NCI-H2081 treated with DMSO at 0.1 percent for 48 hours (cell line): ENCODE measurements at regions not wholly inside any gene's neighbourhood (a gene's known extent, or its start where the extent isn't known, plus 50 kb on each side); places are given as distances from the start of the nearest gene placed in this dataset.
"Not testable (repeated sequence)": the region's sequence is repeated elsewhere in the genome, so short reads cannot be mapped to it uniquely, and the experiment has no call there.

Source experiments
- DNase-seq: peaks from one replicate; lab custom pipeline; 2025; lab: John Stamatoyannopoulos, UW

DNA sequence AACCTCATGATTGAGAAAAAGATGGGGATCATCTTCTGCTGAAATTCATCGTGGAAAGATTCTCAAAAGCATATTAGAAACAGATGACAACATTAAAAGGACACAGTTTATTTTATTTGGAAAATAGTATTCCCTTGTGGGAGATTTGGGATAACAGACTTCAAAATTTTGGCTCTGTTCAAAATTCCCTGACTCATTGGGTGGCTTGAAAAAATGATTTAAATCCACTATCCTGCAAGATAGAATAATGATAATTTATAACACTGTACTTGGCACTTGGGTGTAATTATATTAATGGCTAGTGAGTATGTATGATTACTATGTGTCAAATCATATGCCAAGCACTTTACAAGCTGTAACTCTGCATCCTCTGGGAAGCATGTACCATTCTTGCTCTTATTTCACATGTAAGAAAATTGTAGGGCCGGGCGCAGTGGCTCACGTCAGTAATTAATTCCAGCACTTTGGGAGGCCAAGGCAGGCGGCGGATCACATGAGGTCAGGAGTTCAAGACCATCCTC lies 128.8 kb downstream of the LMNTD1 start:
- no peak for DNase-seq

DNA sequence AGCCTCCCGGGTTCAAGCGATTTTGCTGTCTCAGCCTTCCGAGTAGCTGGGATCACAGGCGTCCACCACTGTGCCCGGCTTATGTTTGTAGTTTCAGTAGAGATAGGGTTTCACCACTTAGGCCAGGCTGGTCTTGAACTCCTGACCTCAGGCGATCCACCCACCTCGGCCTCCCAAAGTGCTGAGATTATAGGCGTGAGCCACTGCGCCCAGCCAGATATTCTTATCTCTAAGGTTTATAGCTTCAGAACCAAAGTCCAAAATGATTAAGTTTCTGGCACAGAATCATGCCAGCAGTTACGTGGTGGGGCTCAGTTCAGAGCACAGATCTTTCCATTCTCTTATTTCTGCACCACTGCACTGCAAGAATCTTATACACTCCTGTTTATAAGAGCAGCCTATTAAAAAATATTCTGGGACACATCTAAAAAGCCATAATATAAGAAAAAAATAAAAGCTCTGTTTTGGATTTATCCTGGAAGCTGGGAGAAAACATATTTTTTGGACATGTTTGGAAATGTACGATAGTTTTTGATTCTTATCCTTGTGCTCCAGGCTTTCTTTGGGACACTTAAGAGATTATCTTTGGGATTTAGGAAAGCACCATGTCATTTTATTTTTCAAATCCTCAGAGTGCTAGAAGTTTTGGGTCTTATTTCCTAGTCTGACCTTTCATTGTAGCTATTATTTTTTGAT lies 129.6 kb downstream of the LMNTD1 start:
- DNase-seq: no peak

DNA sequence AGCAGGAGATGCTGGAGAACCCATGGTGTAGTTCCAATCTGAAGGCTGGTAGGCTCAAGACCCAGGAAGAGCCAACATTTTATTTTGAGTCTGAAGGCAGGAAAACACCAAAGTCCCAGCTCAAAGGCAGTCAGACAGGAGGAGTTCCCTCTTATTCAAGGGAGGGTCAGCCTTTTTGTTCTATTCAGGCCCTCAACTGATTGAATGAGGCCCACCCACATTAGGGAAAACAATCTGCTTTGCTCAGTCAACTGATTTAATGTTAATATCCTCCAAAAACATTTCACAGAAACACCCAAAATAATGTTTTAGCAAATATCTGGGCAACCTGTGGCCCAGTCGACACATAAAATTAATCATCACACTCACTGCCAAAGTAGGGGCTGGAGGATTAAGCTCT lies 130.8 kb downstream of the LMNTD1 start:
- no peak for DNase-seq

DNA sequence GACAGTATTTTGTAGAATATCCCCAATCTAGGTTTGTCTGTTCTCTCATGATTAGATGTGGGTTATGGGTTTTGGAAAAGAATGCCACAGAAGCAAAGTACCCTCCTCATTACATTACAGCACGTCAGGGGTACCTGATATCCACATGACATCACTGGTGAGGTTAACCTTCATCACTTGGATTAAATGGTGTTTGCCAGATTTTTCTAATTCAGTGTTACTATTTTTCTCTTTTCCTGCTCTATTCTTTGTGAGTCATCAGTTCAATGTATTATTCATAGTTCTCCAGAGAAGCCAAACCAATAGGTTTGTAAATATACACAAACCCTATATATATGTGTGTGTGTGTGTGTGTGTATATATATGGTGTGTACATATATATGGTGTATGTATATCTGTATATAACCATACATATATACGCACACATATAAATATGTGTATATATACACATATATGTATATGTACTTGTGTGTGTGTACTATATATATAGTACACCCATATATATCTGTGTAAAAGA lies 131.4 kb downstream of the LMNTD1 start:
- DNase-seq: no peak

DNA sequence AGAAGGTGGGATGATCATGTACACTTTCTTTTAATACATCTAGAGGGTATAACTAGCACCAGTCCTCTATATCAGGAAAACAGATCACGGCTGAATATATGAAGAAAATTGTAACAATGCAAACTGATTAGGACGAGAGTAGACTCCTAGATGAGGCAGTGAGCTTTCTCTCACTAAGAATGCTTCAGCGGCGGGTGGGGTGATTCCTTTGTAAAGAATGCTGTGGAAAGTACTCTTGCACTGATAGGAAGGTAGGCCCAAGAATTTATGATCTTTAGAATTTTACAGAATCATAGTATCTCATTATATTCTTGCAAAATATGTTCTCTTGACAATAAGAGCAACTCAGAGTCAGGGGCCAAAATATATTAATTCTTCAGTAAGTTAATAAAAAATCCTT lies 133.0 kb downstream of the LMNTD1 start:
- DNase-seq: no peak

DNA sequence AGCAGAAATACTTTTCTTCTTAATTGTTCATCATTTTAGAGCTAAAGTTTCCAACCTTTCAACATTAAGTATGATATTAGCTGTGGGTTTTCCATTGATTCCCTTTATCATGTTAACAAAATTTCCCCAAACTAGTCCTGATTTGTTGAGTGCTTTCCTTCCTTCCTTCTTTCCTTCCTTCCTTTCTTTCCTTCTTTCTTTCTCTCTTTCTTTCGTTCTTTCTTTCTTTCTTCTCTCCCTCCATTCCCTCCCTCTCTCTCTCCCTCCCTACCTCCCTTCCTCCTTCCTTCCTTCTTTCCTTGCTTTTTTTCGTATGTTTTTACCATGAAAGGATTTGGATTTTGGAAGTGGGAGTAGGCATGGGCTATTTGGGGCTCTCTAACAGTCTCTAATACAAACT lies 133.5 kb downstream of the LMNTD1 start:
- no peak for DNase-seq

DNA sequence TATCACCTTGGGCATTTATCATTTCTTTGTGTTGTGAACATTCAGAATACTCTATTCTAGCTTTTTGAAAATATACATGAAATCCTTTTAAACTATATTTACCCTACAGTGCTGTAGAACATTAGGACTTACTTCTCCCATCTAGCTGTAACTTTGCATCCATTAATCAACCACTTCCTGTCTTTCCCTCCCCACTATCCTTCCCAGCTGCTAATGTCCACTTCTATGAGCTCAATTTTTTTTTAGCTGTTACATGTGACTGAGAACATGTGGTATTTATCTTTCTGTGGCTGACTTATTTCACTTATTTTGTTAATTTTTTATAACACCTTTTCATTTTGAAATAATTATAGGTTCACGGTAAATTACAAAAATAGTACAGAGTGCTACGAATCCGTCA lies 136.0 kb downstream of the LMNTD1 start:
- no peak for DNase-seq

DNA sequence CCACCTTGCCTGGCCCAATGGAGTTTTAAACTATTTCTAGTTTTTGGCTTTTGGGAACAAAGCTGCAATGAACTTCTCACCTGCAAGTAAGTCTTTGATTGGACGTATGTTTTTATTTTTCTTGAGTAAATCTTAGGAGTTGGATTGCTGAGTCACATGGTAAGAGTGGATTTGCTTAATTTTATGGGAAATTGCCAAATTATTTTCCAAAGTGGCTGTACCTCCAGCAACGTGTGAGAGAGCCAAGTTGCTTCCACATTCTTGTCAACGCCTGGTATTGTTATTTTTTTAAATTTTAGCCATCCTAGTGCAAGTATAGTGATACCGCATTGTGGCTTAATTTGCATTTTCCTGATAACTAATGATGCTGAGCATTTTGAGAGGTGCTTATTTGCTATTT lies 136.6 kb downstream of the LMNTD1 start:
- DNase-seq: no peak

DNA sequence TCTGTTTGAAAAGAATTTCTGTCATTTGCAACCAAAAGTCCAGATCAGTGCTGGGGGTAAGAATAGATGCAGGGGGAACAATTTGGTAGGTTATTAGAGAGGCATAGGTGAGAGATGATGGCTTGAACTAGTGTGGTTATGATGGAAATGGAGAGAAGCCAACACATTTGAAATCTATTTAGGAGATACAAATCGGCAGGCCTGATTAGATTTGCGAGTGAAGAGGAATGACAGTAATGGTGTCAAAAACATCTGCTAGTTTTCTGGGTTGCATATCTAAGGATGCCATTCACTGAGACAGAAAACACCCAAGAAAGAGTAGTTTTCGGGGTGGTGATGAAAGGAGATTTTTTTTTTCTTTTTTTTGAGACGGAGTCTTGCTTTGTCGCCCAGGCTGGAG lies 138.1 kb downstream of the LMNTD1 start:
- DNase-seq: no peak

DNA sequence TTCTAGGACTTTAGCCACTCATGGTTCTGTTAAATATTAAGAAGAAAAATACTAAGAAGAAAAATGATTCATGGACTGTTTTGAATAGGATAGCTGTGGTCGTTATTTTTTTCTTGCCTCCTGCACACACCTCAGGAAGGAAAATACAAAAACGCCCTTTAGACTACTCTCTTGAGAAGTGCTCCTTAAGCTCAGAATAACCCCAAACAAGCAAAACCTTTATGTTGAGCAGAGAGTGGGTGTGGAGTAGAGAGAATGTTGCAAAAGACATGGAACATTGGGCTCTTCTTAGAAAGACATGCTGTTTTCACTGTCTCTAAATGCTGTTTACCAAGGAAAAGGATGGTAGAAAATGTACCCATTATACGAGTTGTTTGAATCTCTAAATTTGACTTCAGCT lies 140.3 kb downstream of the LMNTD1 start:
- no peak for DNase-seq

DNA sequence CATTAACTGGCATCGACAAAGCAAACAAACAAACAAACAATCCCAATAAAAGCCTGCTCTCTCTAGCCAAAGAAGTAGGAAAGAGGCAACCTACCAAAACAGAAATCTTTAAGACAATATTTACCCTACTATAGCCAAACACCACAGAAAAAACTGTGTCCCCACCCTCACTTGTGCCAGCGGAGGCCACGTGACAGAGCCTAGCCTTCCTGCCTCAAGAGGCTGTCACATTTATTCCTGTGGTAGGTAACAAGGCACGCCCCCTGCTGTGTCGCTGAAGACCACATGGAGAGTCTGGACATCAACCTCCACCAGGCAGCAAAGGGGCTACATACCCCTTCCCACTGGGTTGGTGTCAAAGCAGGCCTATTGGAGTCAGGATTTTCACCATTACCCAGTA lies 148.1 kb downstream of the LMNTD1 start:
- DNase-seq: no peak

DNA sequence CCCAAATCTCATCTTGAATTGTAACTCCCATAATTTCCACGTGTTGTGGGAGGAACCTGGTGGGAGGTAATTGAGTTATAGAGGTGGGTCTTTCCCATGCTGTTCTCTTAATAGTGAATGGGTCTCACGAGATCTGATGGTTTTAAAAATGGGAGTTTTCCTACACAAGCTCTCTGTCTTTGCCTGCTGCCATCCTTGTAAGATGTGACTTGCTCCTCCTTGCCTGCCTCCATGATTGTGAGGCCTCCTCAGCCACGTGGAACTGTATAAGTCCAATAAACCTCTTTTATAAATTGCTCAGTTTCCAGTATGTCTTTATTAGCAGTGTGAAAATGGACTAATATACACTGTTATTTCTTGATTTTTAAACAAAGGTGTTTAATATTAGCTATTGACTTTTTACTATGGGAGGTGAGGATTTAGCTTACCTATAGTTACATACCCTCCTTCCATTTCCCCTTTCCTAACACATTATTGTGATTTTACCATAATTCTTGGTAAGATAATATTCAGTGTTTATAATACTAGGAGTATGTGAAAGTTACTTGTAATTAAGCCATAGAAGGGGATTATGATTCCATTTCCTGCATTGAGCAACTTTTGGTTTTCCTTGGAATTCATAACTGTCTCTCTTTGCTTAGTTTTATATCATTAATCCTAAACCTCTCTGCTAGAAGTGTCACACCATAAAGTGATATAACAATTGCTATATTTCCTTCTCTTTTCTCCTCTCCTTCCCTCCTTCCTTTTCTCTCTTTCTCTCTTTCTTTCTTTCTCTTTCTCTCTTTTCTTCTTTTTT lies 151.0 kb upstream of the KRAS start:
- DNase-seq: no peak

DNA sequence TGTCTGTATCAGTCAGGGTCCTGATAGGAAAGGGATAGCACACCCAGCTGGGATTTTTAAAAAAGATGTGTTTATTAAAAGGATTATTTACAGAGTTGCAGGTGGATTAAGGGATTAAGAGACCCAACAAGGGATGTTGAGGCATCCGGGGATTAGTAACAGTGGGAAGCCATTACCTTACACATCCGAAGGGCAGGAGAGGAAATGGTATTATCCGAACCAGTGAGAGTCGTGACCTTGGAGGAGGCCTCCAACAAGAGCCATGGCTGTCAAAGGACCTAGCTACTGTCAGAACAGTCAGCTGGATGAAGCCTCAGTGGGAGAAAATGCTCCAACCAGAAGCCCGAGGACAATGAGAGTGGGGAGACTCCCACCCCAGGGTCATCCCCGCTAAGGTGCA lies 146.3 kb upstream of the KRAS start:
- DNase-seq: no peak

DNA sequence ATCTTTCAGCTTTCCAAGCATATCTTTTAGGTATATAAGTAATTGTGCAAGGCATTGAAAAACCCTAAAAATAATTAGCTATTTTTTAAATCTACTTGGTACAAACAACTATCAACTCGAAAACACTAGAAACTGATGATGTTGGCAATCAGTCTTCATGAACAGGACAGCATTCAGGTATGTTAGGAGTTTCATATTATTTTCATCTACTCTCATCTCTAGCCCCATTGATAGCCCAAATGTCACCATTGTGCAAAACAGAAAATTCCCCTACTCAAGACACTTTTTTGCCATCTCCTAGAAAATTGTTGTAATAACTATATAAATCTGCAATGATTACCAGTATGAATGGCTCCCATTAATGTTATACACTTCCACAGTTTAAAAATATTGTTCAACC lies 144.5 kb upstream of the KRAS start:
- no peak for DNase-seq

DNA sequence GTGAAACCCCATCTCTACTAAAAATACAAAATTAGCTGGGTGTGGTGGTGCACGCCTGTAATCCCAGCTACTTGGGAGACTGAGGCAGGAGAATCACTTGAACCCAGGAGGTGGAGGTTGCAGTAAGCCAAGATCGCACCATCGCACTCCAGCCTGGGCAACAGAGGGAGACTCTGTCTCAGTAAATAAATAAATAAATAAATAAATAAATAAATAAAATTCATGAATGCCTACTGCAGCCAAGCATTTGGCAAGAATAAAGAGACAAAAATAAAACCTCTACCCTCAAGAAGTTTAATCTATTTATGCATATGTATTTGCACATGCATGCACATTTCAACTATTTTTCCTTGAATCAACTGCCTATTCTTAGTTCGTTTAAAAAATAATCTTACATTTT lies 144.0 kb upstream of the KRAS start:
- DNase-seq: not testable (repeated sequence)

DNA sequence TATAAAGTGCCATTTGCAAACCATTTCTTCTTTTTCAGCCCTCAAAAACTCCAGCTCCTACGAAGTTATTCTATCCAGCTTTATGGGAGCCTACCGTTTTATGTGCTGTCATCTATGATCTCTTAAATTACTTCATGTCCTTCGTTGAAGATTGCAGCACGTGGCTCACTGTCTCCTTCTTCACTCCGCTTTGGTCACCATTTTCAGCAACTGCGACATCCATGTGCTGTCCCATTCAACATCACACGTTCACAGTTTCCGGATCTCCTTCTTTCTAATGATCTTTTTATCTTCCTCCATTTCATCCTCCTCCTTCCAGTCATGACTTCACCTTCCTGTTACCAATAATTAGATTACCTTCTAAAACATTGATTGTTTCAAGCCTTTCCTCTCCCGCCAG lies 143.3 kb upstream of the KRAS start:
- no peak for DNase-seq

DNA sequence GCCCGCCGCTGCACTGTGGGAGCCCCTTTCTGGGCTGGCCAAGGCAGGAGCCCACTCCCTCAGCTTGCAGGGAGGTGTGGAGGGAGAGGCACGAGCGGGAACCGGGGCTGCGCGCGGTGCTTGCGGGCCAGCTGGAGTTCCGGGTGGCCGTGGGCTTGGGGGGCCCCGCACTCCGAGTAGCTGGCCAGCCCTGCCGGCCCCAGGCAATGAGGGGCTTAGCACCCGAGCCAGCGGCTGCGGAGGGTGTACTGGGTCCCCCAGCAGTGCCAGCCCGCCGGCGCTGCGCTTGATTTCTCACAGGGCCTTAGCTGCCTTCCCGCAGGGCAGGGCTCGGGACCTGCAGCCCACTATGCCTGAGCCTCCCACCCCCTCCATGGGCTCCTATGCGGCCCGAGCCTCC lies 140.6 kb upstream of the KRAS start:
- DNase-seq: not testable (repeated sequence)

DNA sequence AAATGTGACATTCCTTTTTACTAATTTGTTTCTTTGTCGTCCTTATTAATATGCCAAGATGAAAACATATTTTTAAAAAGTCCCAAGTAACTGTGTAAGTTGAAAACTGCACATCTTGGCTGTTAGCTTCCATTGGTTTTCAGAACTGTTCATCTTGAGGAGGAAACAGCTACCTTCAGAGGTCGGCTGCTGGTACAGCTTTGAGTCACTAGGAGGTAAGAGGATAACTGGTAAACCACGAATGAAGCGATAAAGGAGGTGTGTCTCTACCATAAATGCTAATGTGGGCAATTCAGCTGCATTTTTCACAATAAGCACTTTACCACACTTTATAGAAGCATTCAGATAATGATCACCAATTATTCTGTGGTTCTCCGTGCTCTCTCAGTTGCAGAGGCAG lies 137.5 kb upstream of the KRAS start:
- DNase-seq: no peak

DNA sequence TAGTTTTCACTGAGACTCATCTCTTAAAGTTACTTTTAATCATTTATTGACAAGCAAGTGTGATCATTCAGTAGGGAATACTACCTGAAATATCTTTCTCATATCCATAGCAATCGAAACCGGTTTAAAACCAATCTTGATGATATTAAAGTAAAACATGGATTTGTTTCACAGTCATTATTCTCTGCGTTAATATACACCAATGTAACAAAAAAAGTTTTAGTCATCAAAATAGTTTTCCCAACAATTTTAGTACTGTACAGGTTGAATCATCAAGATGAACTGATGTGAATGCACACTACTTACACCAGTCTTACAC lies 137.0 kb upstream of the KRAS start:
- no peak for DNase-seq

DNA sequence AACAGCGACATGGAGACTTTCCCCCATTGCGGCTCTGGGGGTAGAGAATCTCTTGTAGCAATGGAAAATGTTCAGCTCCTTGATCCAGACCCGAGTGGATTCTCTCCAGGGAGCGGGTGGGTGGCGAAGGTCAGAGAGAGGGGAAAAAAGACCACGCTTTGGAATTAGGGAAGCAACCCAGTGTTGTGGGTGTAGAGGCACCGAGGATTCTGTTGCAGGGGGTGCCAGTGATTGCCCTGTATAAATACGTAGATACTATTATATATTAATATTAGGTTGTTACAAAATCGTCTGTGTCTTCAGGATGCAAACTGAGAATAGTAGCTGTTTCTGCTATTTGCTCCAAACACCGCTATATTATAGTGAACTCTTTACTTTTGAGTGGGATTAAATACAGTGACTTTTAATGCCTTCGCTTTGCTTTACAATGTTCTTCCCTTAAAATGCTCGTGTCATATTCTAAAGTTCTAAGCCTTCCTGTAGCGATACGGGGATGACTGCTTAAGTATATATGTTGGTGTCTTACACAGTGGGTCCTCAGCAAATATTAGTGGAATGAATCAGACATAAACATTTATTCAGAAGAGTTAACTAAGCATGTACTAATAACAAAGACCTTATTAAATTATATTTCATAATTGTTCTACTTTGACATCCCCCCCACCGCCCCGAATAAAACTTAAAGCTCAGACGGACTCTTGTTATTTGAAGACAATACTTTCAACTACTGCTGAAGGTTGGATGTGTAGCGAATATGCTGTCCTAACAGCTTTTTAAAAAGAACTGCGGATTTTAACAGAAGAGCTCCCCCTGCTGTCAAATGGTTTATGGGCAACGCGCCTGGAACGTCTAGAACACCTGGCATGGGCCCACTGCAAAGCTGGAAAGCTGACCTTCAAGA lies 136.4 kb upstream of the KRAS start:
- DNase-seq: peak; percentile 51

DNA sequence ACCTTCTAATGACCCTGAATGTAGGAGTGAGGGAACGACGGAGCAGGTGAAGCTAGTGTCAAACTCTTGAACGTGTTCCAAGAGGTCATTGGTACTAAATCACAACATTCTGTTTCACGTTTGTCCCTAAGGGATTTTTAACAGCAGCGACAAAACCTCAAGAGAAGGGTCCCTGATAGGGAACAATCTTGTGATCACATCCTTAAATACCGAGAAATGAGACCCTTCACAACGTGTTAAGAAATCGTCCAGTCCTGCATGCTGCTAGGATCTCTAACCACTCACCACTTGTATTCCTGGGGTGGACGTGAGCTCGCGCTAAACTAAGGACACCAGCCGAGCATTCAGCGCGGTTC lies 134.1 kb upstream of the KRAS start:
- DNase-seq: no peak

DNA sequence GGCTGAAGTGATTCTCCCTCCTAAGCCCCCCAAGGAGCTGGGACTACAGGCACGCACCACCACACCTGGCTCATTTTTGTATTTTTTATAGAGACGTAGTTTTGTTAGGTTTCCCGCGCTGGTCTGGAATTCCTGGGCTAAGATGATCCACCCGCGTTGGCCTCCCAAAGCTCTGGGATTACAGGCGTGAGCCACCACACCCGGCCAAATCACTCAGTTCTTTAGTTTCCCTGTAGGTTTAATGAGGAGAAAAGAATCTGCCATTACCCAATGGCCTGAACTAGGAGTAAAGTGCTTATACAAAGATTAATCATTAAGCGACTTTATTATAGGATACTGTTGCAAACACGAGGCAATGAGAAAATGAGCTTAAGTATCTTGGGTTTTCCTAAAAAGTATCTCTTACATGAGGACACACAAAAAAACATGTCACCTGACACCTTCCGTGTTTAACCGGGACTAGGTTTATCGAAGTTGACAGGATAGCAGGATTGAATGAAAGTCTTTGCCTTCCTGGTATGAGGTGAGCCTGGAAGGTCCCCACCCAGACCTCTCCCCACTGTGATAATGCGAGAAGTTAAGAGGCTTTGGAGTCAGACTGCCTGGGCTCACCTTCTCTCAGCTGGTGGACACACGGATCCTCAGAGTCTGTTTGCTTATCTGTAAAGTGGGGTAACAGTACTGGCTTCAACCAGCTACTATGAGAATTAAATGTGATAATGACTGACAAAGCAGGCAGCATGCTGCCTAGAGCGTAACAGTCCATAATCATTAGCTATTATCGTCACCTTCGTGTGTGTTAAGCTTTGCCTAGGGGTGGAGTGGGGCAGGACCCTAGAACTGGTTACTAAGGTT lies 133.5 kb upstream of the KRAS start:
- no peak for DNase-seq
